Spleen (tissue), 11 donors: ENCODE measurements at regions not wholly inside any gene's neighbourhood (a gene's known extent, or its start where the extent isn't known, plus 50 kb on each side); places are given as distances from the start of the nearest gene placed in this dataset.

ENCODE experiments used
- DNase-seq: peaks from one replicate; pipeline ENCODE4 v3.0.0-alpha.2; 2020
- H3K27ac ChIP-seq, 8 donors: fragments of 200-600 bp; sonication (generic) in 7 of 8; 1 replicate in 4 of 8; 2 replicates in 4 of 8; pipeline versions ENCODE4 v1.5.0 to v1.8.0; 2016 to 2021; ENCODE audit warnings: inconsistent platforms in 4 of 8, mild to moderate bottlenecking in 4 of 8, moderate library complexity in 1 of 8
- H3K27me3 ChIP-seq, 7 donors: fragments of 200-600 bp; sonication (generic) in 6 of 7; replicated peaks in 1 of 7; 1 replicate in 4 of 7; 2 replicates in 3 of 7; pipeline versions ENCODE4 v1.5.0 to v1.8.0; 2016 to 2021; ENCODE audit warnings: inconsistent platforms in 3 of 7, mild to moderate bottlenecking in 1 of 7
- H3K36me3 ChIP-seq, 6 donors: fragments of 200-600 bp; sonication (generic) in 5 of 6; 1 replicate in 4 of 6; 2 replicates in 2 of 6; pipeline versions ENCODE4 v1.5.0 to v1.8.0; 2016 to 2021; ENCODE audit warnings: inconsistent platforms in 2 of 6
- H3K4me1 ChIP-seq, 6 donors: fragments of 200-600 bp; sonication (generic) in 5 of 6; 1 replicate in 3 of 6; 2 replicates in 3 of 6; pipeline versions ENCODE4 v1.5.0 to v1.8.0; 2016 to 2021; ENCODE audit warnings: inconsistent platforms in 3 of 6
- H3K4me3 ChIP-seq, 8 donors: fragments of 200-600 bp; sonication (generic) in 7 of 8; 1 replicate in 4 of 8; 2 replicates in 4 of 8; pipeline versions ENCODE4 v1.5.0 to v1.8.0; 2016 to 2021; ENCODE audit warnings: inconsistent platforms in 4 of 8, mild to moderate bottlenecking in 4 of 8, moderate library complexity in 2 of 8
- H3K9me3 ChIP-seq, 8 donors: fragments of 200-600 bp; sonication (generic) in 7 of 8; 1 replicate in 4 of 8; 2 replicates in 4 of 8; pipeline versions ENCODE4 v1.5.0 to v1.8.0; 2016 to 2021; ENCODE audit warnings: inconsistent platforms in 4 of 8
- CTCF ChIP-seq, 11 experiments: fragments of 200-600 bp in 7 of 11; fragments of 450-650 bp in 4 of 11; sonication (generic) in 4 of 11; IDR thresholded peaks in 8 of 11; conservative IDR thresholded peaks in 3 of 11; 1 replicate in 7 of 11; 2 replicates in 4 of 11; pipeline versions ENCODE4 v1.4.0 to v1.8.0; 2016 to 2021; ENCODE audit warnings: antibody characterized with exemption in 11 of 11, inconsistent platforms in 4 of 11, mild to moderate bottlenecking in 1 of 11
- POLR2A ChIP-seq, 3 donors: fragments of 450-650 bp; IDR thresholded peaks; one replicate each; pipeline ENCODE4 v1.5.1; 2017; ENCODE audit warnings: antibody characterized with exemption in 3 of 3, mild to moderate bottlenecking in 1 of 3
- POLR2AphosphoS5 ChIP-seq, 3 donors: sonication (generic); formaldehyde crosslinking; IDR thresholded peaks; one replicate each; pipeline ENCODE4 v1.5.1; 2017; ENCODE audit warnings: antibody characterized with exemption in 3 of 3
- WGBS, 5 donors: extraction: QIAGEN DNeasy Blood & Tissue Kit in 3 of 5; methylation state at CpG; one replicate each; pipeline versions ENCODE4 v1.1.5 to v1.1.7; 2013 to 2018; 5-methylcytosine and 5-hydroxymethylcytosine counted together
- intact Hi-C: fragments of 100-400 bp; cut with DNase I; formaldehyde crosslinking; loops from one replicate; pipeline ENCODE4 v1.15.0; 2023; ENCODE audit warnings: low total_unique reads
- donor health status: healthy with polysubstance abuse.
- donor health status: DM: no; HTN: no; CAD: no; lungs with moderate emphysema.
- donor health status: DM: no; HTN: no; CAD: no.
- donor health status: Bipolar disorder and iron deficiency.
- donor health status: healthy.
- donor health status: DM: no; HTN: no; CAD: no.
- donor health status: DM: yes; HTN: yes; CAD: no.

- Histone ChIP-seq H3K4me1 (no peaks in the 10 kb centered on the region), H3K9me3 (no peaks in the 10 kb centered on the region), H3K4me3 (no peak overlapping the region), H3K36me3 (no peaks in the 10 kb centered on the region), H3K27ac (no peak overlapping the region), H3K27me3 (no peaks in the 10 kb centered on the region)
- TF ChIP-seq POLR2AphosphoS5 (IDR thresholded peaks at IDR 0.05) = no peak
- TF ChIP-seq CTCF (IDR thresholded peaks at IDR 0.05 in 8 of 11, conservative IDR thresholded peaks at IDR 0.05 in 3 of 11) = no peak
- TF ChIP-seq POLR2A (IDR thresholded peaks at IDR 0.05) = no peak
- WGBS, 5 donors = 78 to 88% (median 84%) methylated on average over 3 of the region's 3 CpGs
- intact Hi-C loops = no loop called here
- DNase-seq = no peak
Observed at GRCh38 chr13:73366241-73366640, 307.4 kb downstream of the KLF5 start.

- DNase-seq = no peak
- WGBS, 5 donors = 75 to 89% (median 85%) methylated on average over 4 of the region's 4 CpGs
- no peaks in the 10 kb centered on the region for H3K4me1 ChIP-seq
- H3K36me3 ChIP-seq = no peaks in the 10 kb centered on the region
- no peak overlapping the region for H3K27ac ChIP-seq
- H3K9me3 ChIP-seq = no peaks in the 10 kb centered on the region
- H3K4me3 ChIP-seq = no peak overlapping the region
- intact Hi-C loops = no loop called here
- TF ChIP-seq CTCF (IDR thresholded peaks at IDR 0.05 in 8 of 11, conservative IDR thresholded peaks at IDR 0.05 in 3 of 11) = no peak
- no peak for TF ChIP-seq POLR2AphosphoS5 (IDR thresholded peaks at IDR 0.05)
- TF ChIP-seq POLR2A (IDR thresholded peaks at IDR 0.05) = no peak
- no peaks in the 10 kb centered on the region for H3K27me3 ChIP-seq
Observed at GRCh38 chr13:73365681-73366080, 306.9 kb downstream of the KLF5 start.

GRCh38 chr13:73365252-73365651 is 306.4 kb downstream of the KLF5 start:
- H3K4me3 ChIP-seq = no peak overlapping the region
- H3K4me1 ChIP-seq = no peaks in the 10 kb centered on the region
- H3K27ac ChIP-seq = no peak overlapping the region
- intact Hi-C loops = no loop called here
- no peak for TF ChIP-seq POLR2AphosphoS5 (IDR thresholded peaks at IDR 0.05)
- TF ChIP-seq POLR2A (IDR thresholded peaks at IDR 0.05) = no peak
- TF ChIP-seq CTCF (IDR thresholded peaks at IDR 0.05 in 8 of 11, conservative IDR thresholded peaks at IDR 0.05 in 3 of 11) = no peak
- H3K36me3 ChIP-seq = no peaks in the 10 kb centered on the region
- 68 to 84% (median 71%) methylated on average over 3 of the region's 3 CpGs for WGBS, 5 donors
- DNase-seq = no peak
- no peaks in the 10 kb centered on the region for H3K27me3 ChIP-seq
- no peaks in the 10 kb centered on the region for H3K9me3 ChIP-seq

- no peaks in the 10 kb centered on the region for H3K27me3 ChIP-seq
- H3K4me3 ChIP-seq = no peak overlapping the region
- no peaks in the 10 kb centered on the region for H3K4me1 ChIP-seq
- H3K9me3 ChIP-seq = no peaks in the 10 kb centered on the region
- no peak for TF ChIP-seq POLR2AphosphoS5 (IDR thresholded peaks at IDR 0.05)
- no peak for TF ChIP-seq POLR2A (IDR thresholded peaks at IDR 0.05)
- no peak for TF ChIP-seq CTCF (IDR thresholded peaks at IDR 0.05 in 8 of 11, conservative IDR thresholded peaks at IDR 0.05 in 3 of 11)
- DNase-seq = no peak
- H3K27ac ChIP-seq = no peak overlapping the region
- 50 to 69% (median 65%) methylated on average over 3 of the region's 3 CpGs for WGBS, 5 donors
- intact Hi-C loops = no loop called here
- no peaks in the 10 kb centered on the region for H3K36me3 ChIP-seq
Observed at GRCh38 chr13:73364736-73365135, 305.9 kb downstream of the KLF5 start.
